Thyroid gland (tissue), 4 donors: ENCODE measurements at regions not wholly inside any gene's neighbourhood (a gene's known extent, or its start where the extent isn't known, plus 50 kb on each side); places are given as distances from the start of the nearest gene placed in this dataset.

Experiments used
- DNase-seq, 2 donors: peaks; one replicate each; pipeline ENCODE4 v3.0.0-alpha.2; 2019
- H3K27ac ChIP-seq, 3 donors: fragments of 200-600 bp; sonication (generic); 1 replicate in 2 of 3; 2 replicates in 1 of 3; pipeline ENCODE4 v1.5.1; 2016 to 2019; ENCODE audit warnings: mild to moderate bottlenecking in 1 of 3, moderate library complexity in 1 of 3
- H3K27me3 ChIP-seq: fragments of 200-600 bp; sonication (generic); one replicate; pipeline ENCODE4 v1.5.1; 2019
- H3K36me3 ChIP-seq, 2 donors: fragments of 200-600 bp; sonication (generic); one replicate each; pipeline ENCODE4 v1.5.1; 2016 to 2019
- H3K4me1 ChIP-seq, 2 donors: fragments of 200-600 bp; sonication (generic); one replicate each; pipeline ENCODE4 v1.5.1; 2017 to 2019
- H3K4me3 ChIP-seq, 3 donors: fragments of 200-600 bp; sonication (generic); replicated peaks in 1 of 3; 1 replicate in 2 of 3; 2 replicates in 1 of 3; pipeline ENCODE4 v1.5.1; 2016; ENCODE audit warnings: mild to moderate bottlenecking in 1 of 3
- H3K9me3 ChIP-seq: fragments of 200-600 bp; sonication (generic); one replicate; pipeline ENCODE4 v1.5.1; 2017
- CTCF ChIP-seq, 6 experiments: fragments of 200-600 bp in 3 of 6; fragments of 450-650 bp in 3 of 6; sonication (generic) in 3 of 6; IDR thresholded peaks; one replicate each; pipeline ENCODE4 v1.5.1; 2016 to 2019; ENCODE audit warnings: antibody characterized with exemption in 6 of 6, mild to moderate bottlenecking in 2 of 6, inconsistent platforms in 1 of 6, moderate library complexity in 1 of 6
- POLR2A ChIP-seq, 2 donors: fragments of 450-650 bp; IDR thresholded peaks; one replicate each; pipeline ENCODE4 v1.6.1; 2017; ENCODE audit warnings: antibody characterized with exemption in 2 of 2, mild to moderate bottlenecking in 2 of 2, moderate library complexity in 1 of 2
- WGBS, 2 donors: methylation state at CpG; one replicate each; pipeline ENCODE4 v1.1.5; 2017; 5-methylcytosine and 5-hydroxymethylcytosine counted together
- intact Hi-C: fragments of 100-400 bp; cut with DNase I; formaldehyde crosslinking; loops from one replicate; pipeline ENCODE4 v1.15.1; 2023

DNA sequence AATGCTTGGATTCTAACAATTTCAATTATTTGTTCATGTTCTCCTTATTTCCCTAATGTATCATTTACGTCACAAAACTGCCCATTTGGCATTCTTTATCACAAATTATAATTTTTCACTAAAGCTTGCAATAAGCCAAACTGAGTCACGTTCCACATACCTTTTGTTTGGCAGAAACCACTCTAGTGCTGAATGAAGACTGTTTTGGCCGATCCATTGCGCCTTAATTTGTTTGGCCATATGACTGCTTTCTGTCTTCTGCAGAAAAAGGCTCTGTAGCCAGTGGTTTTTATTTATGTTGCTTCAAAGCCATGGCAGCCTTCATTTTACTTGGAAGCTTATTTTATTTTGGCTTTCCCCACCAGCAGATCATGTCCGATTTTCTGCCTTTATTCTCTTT lies 184.4 kb upstream of the HAND2 start:
- intact Hi-C loops = no loop called here
- H3K9me3 ChIP-seq = no peaks in the 10 kb centered on the region
- TF ChIP-seq CTCF (IDR thresholded peaks at IDR 0.05) = no peak
- TF ChIP-seq POLR2A (IDR thresholded peaks at IDR 0.05) = no peak
- H3K27me3 ChIP-seq = no peaks in the 10 kb centered on the region
- no peak overlapping the region for H3K4me3 ChIP-seq
- no peaks in the 10 kb centered on the region for H3K36me3 ChIP-seq
- WGBS, 2 donors = 58 to 61% methylated on average over 5 of the region's 5 CpGs
- no peaks in the 10 kb centered on the region for H3K4me1 ChIP-seq
- no peak for DNase-seq
- no peak overlapping the region for H3K27ac ChIP-seq

- no peak for DNase-seq
- H3K4me3 ChIP-seq = no peak overlapping the region
- H3K4me1 ChIP-seq = no peaks in the 10 kb centered on the region
- intact Hi-C loops = no loop called here
- H3K27me3 ChIP-seq = no peaks in the 10 kb centered on the region
- no peaks in the 10 kb centered on the region for H3K9me3 ChIP-seq
- 83% methylated on average over 5 of the region's 5 CpGs for WGBS, 2 donors
- no peaks in the 10 kb centered on the region for H3K36me3 ChIP-seq
- TF ChIP-seq POLR2A (IDR thresholded peaks at IDR 0.05) (no peak), CTCF (IDR thresholded peaks at IDR 0.05) (no peak)
- no peak overlapping the region for H3K27ac ChIP-seq
Observed at GRCh38 chr4:173713026-173713425, 183.0 kb upstream of the HAND2 start.

- Histone ChIP-seq H3K27ac (no peak overlapping the region), H3K4me1 (no peaks in the 10 kb centered on the region), H3K36me3 (no peaks in the 10 kb centered on the region), H3K9me3 (no peaks in the 10 kb centered on the region), H3K27me3 (no peaks in the 10 kb centered on the region), H3K4me3 (no peak overlapping the region)
- WGBS, 2 donors = 94 to 97% methylated on average over 2 of the region's 2 CpGs
- DNase-seq = no peak
- intact Hi-C loops = no loop called here
- TF ChIP-seq CTCF (IDR thresholded peaks at IDR 0.05) = no peak
- TF ChIP-seq POLR2A (IDR thresholded peaks at IDR 0.05) = no peak
Observed at GRCh38 chr4:173707658-173708419, 177.8 kb upstream of the HAND2 start.

- TF ChIP-seq CTCF (IDR thresholded peaks at IDR 0.05) (no peak), POLR2A (IDR thresholded peaks at IDR 0.05) (no peak)
- Histone ChIP-seq H3K36me3 (no peaks in the 10 kb centered on the region), H3K27ac (no peak overlapping the region), H3K27me3 (no peaks in the 10 kb centered on the region), H3K4me1 (no peaks in the 10 kb centered on the region), H3K4me3 (no peak overlapping the region), H3K9me3 (no peaks in the 10 kb centered on the region)
- WGBS, 2 donors = 67 to 75% methylated on average over 9 of the region's 9 CpGs
- intact Hi-C loops = no loop called here
- DNase-seq = no peak
Observed at GRCh38 chr4:173704201-173704600, 174.2 kb upstream of the HAND2 start.

- Histone ChIP-seq H3K4me1 (no peaks in the 10 kb centered on the region), H3K4me3 (no peak overlapping the region), H3K9me3 (no peaks in the 10 kb centered on the region), H3K27ac (no peak overlapping the region), H3K27me3 (no peaks in the 10 kb centered on the region), H3K36me3 (no peaks in the 10 kb centered on the region)
- TF ChIP-seq CTCF (IDR thresholded peaks at IDR 0.05) = no peak
- WGBS, 2 donors = 75 to 81% methylated on average over 4 of the region's 4 CpGs
- no peak for DNase-seq
- intact Hi-C loops = no loop called here
Observed at GRCh38 chr4:173703021-173703420, 173.0 kb upstream of the HAND2 start.
